Activated CD8-positive, alpha-beta memory T cell treated with anti-CD3 and anti-CD28 coated beads, Interleukin-2, amount 10 ng/mL, durations not matched to agents 7 days and 5 days (primary cell): ENCODE measurements at regions not wholly inside any gene's neighbourhood (a gene's known extent, or its start where the extent isn't known, plus 50 kb on each side); places are given as distances from the start of the nearest gene placed in this dataset.

ENCODE experiments used
- ATAC-seq: fragments of 150-1000 bp; cut with Tn5 transposase; one replicate; pipeline ENCODE4 v1.10.0; 2021; ENCODE audit warnings: moderate library complexity
- CTCF ChIA-PET: fragments of 350-600 bp; sonication (Branson Sonifier 250); formaldehyde crosslinking; loops from one replicate; lab custom pipeline; 2021; ENCODE audit warnings: antibody characterized with exemption; lab: Charles Lee
- DNase-seq: peaks from one replicate; pipeline ENCODE4 v3.0.0-alpha.2; 2020
- H3K27ac Mint-ChIP-seq: one replicate; pipeline ENCODE4 v1.8.0; 2021; ENCODE audit warnings: mild to moderate bottlenecking, mixed read lengths
- H3K27me3 Mint-ChIP-seq: one replicate; pipeline ENCODE4 v1.8.0; 2021; ENCODE audit warnings: mixed read lengths
- H3K36me3 Mint-ChIP-seq: one replicate; pipeline ENCODE4 v1.8.0; 2021; ENCODE audit warnings: mild to moderate bottlenecking, mixed read lengths
- H3K4me1 Mint-ChIP-seq: one replicate; pipeline ENCODE4 v1.8.0; 2021; ENCODE audit warnings: mixed read lengths
- H3K4me3 Mint-ChIP-seq: one replicate; pipeline ENCODE4 v1.8.0; 2021; ENCODE audit warnings: mild to moderate bottlenecking, moderate library complexity, mixed read lengths
- H3K9me3 Mint-ChIP-seq: one replicate; pipeline ENCODE4 v1.8.0; 2022; ENCODE audit warnings: low read depth, mixed read lengths

- no peak overlapping the region for H3K4me3 Mint-ChIP-seq
- H3K27ac Mint-ChIP-seq, result no peak overlapping the region
Measured at GRCh38 chr4:126960760-126961159, 672.0 kb upstream of the INTU start.

GRCh38 chr4:126961661-126962060 is 671.1 kb upstream of the INTU start:
- Mint-ChIP-seq H3K27me3 (no peaks in the 10 kb centered on the region), H3K36me3 (no peaks in the 10 kb centered on the region), H3K9me3 (peaks cover 2% of the 10 kb centered on the region), H3K4me1 (no peaks in the 10 kb centered on the region), H3K4me3 (no peak overlapping the region), H3K27ac (no peak overlapping the region)
- CTCF ChIA-PET, result no interaction called here
- DNase-seq (no peak), ATAC-seq (no peak)

More at GRCh38 chr4:126960760-126961159, 672.0 kb upstream of the INTU start:
- Mint-ChIP-seq H3K27me3 (no peaks in the 10 kb centered on the region), H3K36me3 (no peaks in the 10 kb centered on the region), H3K9me3 (peaks cover 2% of the 10 kb centered on the region), H3K4me1 (no peaks in the 10 kb centered on the region)
- ATAC-seq (no peak), DNase-seq (no peak)
- CTCF ChIA-PET, result no interaction called here

GRCh38 chr4:126965877-126966276 is 666.9 kb upstream of the INTU start:
- H3K36me3 Mint-ChIP-seq, result no peaks in the 10 kb centered on the region
- H3K4me3 Mint-ChIP-seq, result no peak overlapping the region
- H3K9me3 Mint-ChIP-seq, result peaks cover 2% of the 10 kb centered on the region
- no peak overlapping the region for H3K27ac Mint-ChIP-seq
- no peaks in the 10 kb centered on the region for H3K27me3 Mint-ChIP-seq
- ATAC-seq (no peak), DNase-seq (no peak)
- no peaks in the 10 kb centered on the region for H3K4me1 Mint-ChIP-seq
- CTCF ChIA-PET, result no interaction called here

- Mint-ChIP-seq H3K27me3 (no peaks in the 10 kb centered on the region), H3K4me3 (no peak overlapping the region), H3K27ac (no peak overlapping the region), H3K4me1 (no peaks in the 10 kb centered on the region), H3K9me3 (peaks cover 2% of the 10 kb centered on the region), H3K36me3 (no peaks in the 10 kb centered on the region)
- CTCF ChIA-PET, result no interaction called here
- ATAC-seq, result no peak
- DNase-seq, result no peak
Measured at GRCh38 chr4:126969360-126970235, 663.2 kb upstream of the INTU start.

- DNase-seq (no peak), ATAC-seq (no peak)
- Mint-ChIP-seq H3K4me1 (no peaks in the 10 kb centered on the region), H3K36me3 (no peaks in the 10 kb centered on the region), H3K9me3 (no peaks in the 10 kb centered on the region), H3K27ac (no peak overlapping the region), H3K27me3 (no peaks in the 10 kb centered on the region), H3K4me3 (no peak overlapping the region)
- CTCF ChIA-PET, result no interaction called here
Measured at GRCh38 chr4:126973201-126973600, 659.6 kb upstream of the INTU start.

- no peak overlapping the region for H3K4me3 Mint-ChIP-seq
- H3K27ac Mint-ChIP-seq, result no peak overlapping the region
- ATAC-seq, result no peak
- CTCF ChIA-PET, result no interaction called here
- peaks cover 2% of the 10 kb centered on the region for H3K9me3 Mint-ChIP-seq
- H3K4me1 Mint-ChIP-seq, result no peaks in the 10 kb centered on the region
- no peak for DNase-seq
- no peaks in the 10 kb centered on the region for H3K27me3 Mint-ChIP-seq
- H3K36me3 Mint-ChIP-seq, result no peaks in the 10 kb centered on the region
Measured at GRCh38 chr4:126976850-126977632, 655.7 kb upstream of the INTU start.

- ATAC-seq (no peak), DNase-seq (no peak)
- Mint-ChIP-seq H3K4me3 (no peak overlapping the region), H3K9me3 (no peaks in the 10 kb centered on the region), H3K27me3 (no peaks in the 10 kb centered on the region), H3K36me3 (no peaks in the 10 kb centered on the region), H3K27ac (no peak overlapping the region), H3K4me1 (no peaks in the 10 kb centered on the region)
- CTCF ChIA-PET, result no interaction called here
Measured at GRCh38 chr4:126986005-126986404, 646.8 kb upstream of the INTU start.

- Mint-ChIP-seq H3K9me3 (no peaks in the 10 kb centered on the region), H3K4me1 (no peaks in the 10 kb centered on the region), H3K27me3 (no peaks in the 10 kb centered on the region), H3K36me3 (no peaks in the 10 kb centered on the region), H3K4me3 (no peak overlapping the region), H3K27ac (no peak overlapping the region)
- CTCF ChIA-PET, result no interaction called here
- ATAC-seq, result no peak
- no peak for DNase-seq
Measured at GRCh38 chr4:126986828-126987227, 645.9 kb upstream of the INTU start.

GRCh38 chr4:126991965-126992364 is 640.8 kb upstream of the INTU start:
- ATAC-seq, result no peak
- H3K27me3 Mint-ChIP-seq, result no peaks in the 10 kb centered on the region

GRCh38 chr4:126992910-126993309 is 639.8 kb upstream of the INTU start:
- Mint-ChIP-seq H3K9me3 (peaks cover 2% of the 10 kb centered on the region), H3K36me3 (no peaks in the 10 kb centered on the region), H3K27me3 (no peaks in the 10 kb centered on the region), H3K4me3 (no peak overlapping the region), H3K27ac (no peak overlapping the region), H3K4me1 (no peaks in the 10 kb centered on the region)
- CTCF ChIA-PET, result no interaction called here
- DNase-seq (no peak), ATAC-seq (no peak)

More at GRCh38 chr4:126991965-126992364, 640.8 kb upstream of the INTU start:
- H3K36me3 Mint-ChIP-seq, result no peaks in the 10 kb centered on the region
- no peaks in the 10 kb centered on the region for H3K4me1 Mint-ChIP-seq
- H3K9me3 Mint-ChIP-seq, result peaks cover 2% of the 10 kb centered on the region
- H3K27ac Mint-ChIP-seq, result no peak overlapping the region
- CTCF ChIA-PET, result no interaction called here
- no peak for DNase-seq
- H3K4me3 Mint-ChIP-seq, result no peak overlapping the region

GRCh38 chr4:126993351-126993750 is 639.4 kb upstream of the INTU start:
- no peak for ATAC-seq
- H3K9me3 Mint-ChIP-seq, result peaks cover 2% of the 10 kb centered on the region
- H3K4me1 Mint-ChIP-seq, result no peaks in the 10 kb centered on the region
- H3K36me3 Mint-ChIP-seq, result no peaks in the 10 kb centered on the region
- H3K27me3 Mint-ChIP-seq, result no peaks in the 10 kb centered on the region
- no peak for DNase-seq
- H3K4me3 Mint-ChIP-seq, result no peak overlapping the region
- no peak overlapping the region for H3K27ac Mint-ChIP-seq
- CTCF ChIA-PET, result no interaction called here

GRCh38 chr4:126995235-126995634 is 637.5 kb upstream of the INTU start:
- no peak for DNase-seq
- CTCF ChIA-PET, result no interaction called here
- no peaks in the 10 kb centered on the region for H3K4me1 Mint-ChIP-seq
- no peak overlapping the region for H3K4me3 Mint-ChIP-seq
- no peaks in the 10 kb centered on the region for H3K36me3 Mint-ChIP-seq
- no peaks in the 10 kb centered on the region for H3K27me3 Mint-ChIP-seq
- no peak overlapping the region for H3K27ac Mint-ChIP-seq
- peaks cover 5% of the 10 kb centered on the region for H3K9me3 Mint-ChIP-seq
- no peak for ATAC-seq

- DNase-seq (no peak), ATAC-seq (no peak)
- CTCF ChIA-PET, result no interaction called here
- Mint-ChIP-seq H3K4me1 (no peaks in the 10 kb centered on the region), H3K27me3 (no peaks in the 10 kb centered on the region), H3K9me3 (peaks cover 4% of the 10 kb centered on the region), H3K4me3 (no peak overlapping the region), H3K36me3 (no peaks in the 10 kb centered on the region), H3K27ac (no peak overlapping the region)
Measured at GRCh38 chr4:127000110-127000509, 632.6 kb upstream of the INTU start.

GRCh38 chr4:127000846-127001245 is 631.9 kb upstream of the INTU start:
- H3K27me3 Mint-ChIP-seq, result no peaks in the 10 kb centered on the region
- ATAC-seq (no peak), DNase-seq (no peak)
- H3K4me1 Mint-ChIP-seq, result no peaks in the 10 kb centered on the region
- H3K4me3 Mint-ChIP-seq, result no peak overlapping the region
- CTCF ChIA-PET, result no interaction called here
- no peaks in the 10 kb centered on the region for H3K36me3 Mint-ChIP-seq
- no peak overlapping the region for H3K27ac Mint-ChIP-seq
- peaks cover 4% of the 10 kb centered on the region for H3K9me3 Mint-ChIP-seq
